ENCODE measurements at regions not wholly inside any gene's neighbourhood (a gene's known extent, or its start where the extent isn't known, plus 50 kb on each side); places are given as distances from the start of the nearest gene placed in this dataset.

- TF ChIP-seq CTCF (IDR thresholded peaks at IDR 0.05), result no peak
- TF ChIP-seq POLR2A (IDR thresholded peaks at IDR 0.05), result no peak
- H3K4me3 ChIP-seq (ENCODE audit: low read depth, poor library complexity, severe bottlenecking), result no peak overlapping the region
- 78 to 86% methylated on average over 2 of the region's 2 CpGs for WGBS, 2 donors
- intact Hi-C loops (cut with DNase I; ENCODE audit: low total_unique reads), result no loop called here
- no peak for DNase-seq (ENCODE audit: low spot score in 2 of 2)
These were observed 99.2 kb upstream of the DBX1 start for GRCh38 chr11:20259506-20259905.

- no peak overlapping the region for H3K4me3 ChIP-seq (ENCODE audit: low read depth, poor library complexity, severe bottlenecking)
- WGBS, 2 donors, result 54 to 56% methylated on average over 6 of the region's 6 CpGs
- TF ChIP-seq CTCF (IDR thresholded peaks at IDR 0.05) (no peak), POLR2A (IDR thresholded peaks at IDR 0.05) (no peak)
- intact Hi-C loops (cut with DNase I; ENCODE audit: low total_unique reads), result no loop called here
- DNase-seq (ENCODE audit: low spot score in 2 of 2), result no peak
These were observed 98.2 kb upstream of the DBX1 start for GRCh38 chr11:20258376-20258895.

- DNase-seq (ENCODE audit: low spot score in 2 of 2), result no peak
- 86 to 87% methylated on average over 1 of the region's 1 CpG for WGBS, 2 donors
- TF ChIP-seq CTCF (IDR thresholded peaks at IDR 0.05) (no peak), POLR2A (IDR thresholded peaks at IDR 0.05) (no peak)
- H3K4me3 ChIP-seq (ENCODE audit: low read depth, poor library complexity, severe bottlenecking), result no peak overlapping the region
- intact Hi-C loops (cut with DNase I; ENCODE audit: low total_unique reads), result no loop called here
These were observed 96.7 kb upstream of the DBX1 start for GRCh38 chr11:20256925-20257324.

- H3K4me3 ChIP-seq (ENCODE audit: low read depth, poor library complexity, severe bottlenecking), result no peak overlapping the region
- DNase-seq (ENCODE audit: low spot score in 2 of 2), result no peak
- no peak for TF ChIP-seq CTCF (IDR thresholded peaks at IDR 0.05)
- no peak for TF ChIP-seq POLR2A (IDR thresholded peaks at IDR 0.05)
- intact Hi-C loops (cut with DNase I; ENCODE audit: low total_unique reads), result no loop called here
- 75% methylated on average over 5 of the region's 5 CpGs for WGBS, 2 donors
These were observed 93.5 kb upstream of the DBX1 start for GRCh38 chr11:20253796-20254195.

- no peak overlapping the region for H3K4me3 ChIP-seq (ENCODE audit: low read depth, poor library complexity, severe bottlenecking)
- TF ChIP-seq CTCF (IDR thresholded peaks at IDR 0.05) (no peak), POLR2A (IDR thresholded peaks at IDR 0.05) (no peak)
- intact Hi-C loops (cut with DNase I; ENCODE audit: low total_unique reads), result no loop called here
- DNase-seq (ENCODE audit: low spot score in 2 of 2), result no peak
- WGBS, 2 donors, result 72% methylated on average over 3 of the region's 3 CpGs
These were observed 91.2 kb upstream of the DBX1 start for GRCh38 chr11:20251496-20251895.

GRCh38 chr11:20250644-20251247 lies 90.5 kb upstream of the DBX1 start:
- DNase-seq (ENCODE audit: low spot score in 2 of 2), result no peak
- H3K4me3 ChIP-seq (ENCODE audit: low read depth, poor library complexity, severe bottlenecking), result no peak overlapping the region
- TF ChIP-seq POLR2A (IDR thresholded peaks at IDR 0.05) (no peak), CTCF (IDR thresholded peaks at IDR 0.05) (no peak)
- WGBS, 2 donors, result 50% methylated on average over 3 of the region's 3 CpGs
- intact Hi-C loops (cut with DNase I; ENCODE audit: low total_unique reads), result no loop called here
